ENCODE measurements at regions not wholly inside any gene's neighbourhood (a gene's known extent, or its start where the extent isn't known, plus 50 kb on each side); places are given as distances from the start of the nearest gene placed in this dataset.

DNA sequence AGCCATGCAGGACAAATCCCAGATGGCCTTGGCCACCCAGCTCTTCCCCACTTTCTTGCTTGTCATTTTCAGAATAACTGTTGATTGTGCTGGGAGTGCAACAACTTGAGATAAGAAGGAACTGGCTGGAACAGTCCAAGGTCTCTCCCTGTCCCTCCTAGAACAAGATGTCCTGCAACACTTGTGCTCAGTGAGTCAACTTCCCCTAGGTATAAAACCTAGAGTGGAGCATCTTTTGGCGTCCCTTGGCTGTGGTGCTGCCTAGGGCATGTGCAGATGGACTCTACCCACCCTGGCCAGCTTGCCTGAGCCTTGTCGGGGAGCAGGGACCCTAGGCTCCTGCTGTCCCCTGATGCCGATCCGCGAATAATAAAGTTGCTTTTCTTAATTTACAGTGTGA is 50.7 kb upstream of the SLC22A11 start:
- TF ChIP-seq, protein P1, sequence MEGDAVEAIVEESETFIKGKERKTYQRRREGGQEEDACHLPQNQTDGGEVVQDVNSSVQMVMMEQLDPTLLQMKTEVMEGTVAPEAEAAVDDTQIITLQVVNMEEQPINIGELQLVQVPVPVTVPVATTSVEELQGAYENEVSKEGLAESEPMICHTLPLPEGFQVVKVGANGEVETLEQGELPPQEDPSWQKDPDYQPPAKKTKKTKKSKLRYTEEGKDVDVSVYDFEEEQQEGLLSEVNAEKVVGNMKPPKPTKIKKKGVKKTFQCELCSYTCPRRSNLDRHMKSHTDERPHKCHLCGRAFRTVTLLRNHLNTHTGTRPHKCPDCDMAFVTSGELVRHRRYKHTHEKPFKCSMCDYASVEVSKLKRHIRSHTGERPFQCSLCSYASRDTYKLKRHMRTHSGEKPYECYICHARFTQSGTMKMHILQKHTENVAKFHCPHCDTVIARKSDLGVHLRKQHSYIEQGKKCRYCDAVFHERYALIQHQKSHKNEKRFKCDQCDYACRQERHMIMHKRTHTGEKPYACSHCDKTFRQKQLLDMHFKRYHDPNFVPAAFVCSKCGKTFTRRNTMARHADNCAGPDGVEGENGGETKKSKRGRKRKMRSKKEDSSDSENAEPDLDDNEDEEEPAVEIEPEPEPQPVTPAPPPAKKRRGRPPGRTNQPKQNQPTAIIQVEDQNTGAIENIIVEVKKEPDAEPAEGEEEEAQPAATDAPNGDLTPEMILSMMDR (conservative IDR thresholded peaks at IDR 0.05; ENCODE audit: low read length), result no peak
- no peak for TF ChIP-seq EZH2phosphoT487 (IDR thresholded peaks at IDR 0.05; ENCODE audit: borderline replicate concordance)
